ENCODE measurements at regions not wholly inside any gene's neighbourhood (a gene's known extent, or its start where the extent isn't known, plus 50 kb on each side); places are given as distances from the start of the nearest gene placed in this dataset.

DNA sequence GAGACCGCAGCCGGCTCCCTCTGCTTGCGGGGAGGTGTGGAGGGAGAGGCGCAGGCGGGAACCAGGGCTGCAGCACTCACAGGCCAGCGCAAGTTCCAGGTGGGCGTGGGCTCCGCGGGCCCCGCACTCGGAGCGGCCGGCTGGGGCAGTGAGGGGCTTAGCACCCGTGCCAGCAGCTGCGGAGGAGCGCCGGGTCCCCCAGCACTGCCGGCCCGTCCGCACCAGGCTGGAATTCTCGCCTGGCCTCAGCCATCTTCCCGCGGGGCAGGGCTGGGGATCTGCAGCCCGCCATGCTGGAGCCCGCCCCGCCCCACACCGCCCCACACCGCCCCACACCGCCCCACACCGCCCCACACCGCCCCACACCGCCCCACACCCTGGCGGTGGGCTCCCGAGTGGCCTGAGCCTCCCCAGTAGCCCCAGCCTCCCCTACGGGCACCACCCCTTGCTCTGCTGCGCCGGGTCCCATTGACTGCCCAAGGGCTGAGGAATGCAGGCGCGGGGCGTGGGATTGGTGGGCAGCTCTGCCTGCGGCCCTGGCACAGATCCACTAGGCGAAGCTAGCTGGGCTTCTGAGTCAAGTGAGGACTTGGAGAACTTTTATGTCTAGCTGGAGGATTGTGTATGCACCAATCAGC is 123.9 kb upstream of the MGAT5 start:
- DNase-seq = no peak

DNA sequence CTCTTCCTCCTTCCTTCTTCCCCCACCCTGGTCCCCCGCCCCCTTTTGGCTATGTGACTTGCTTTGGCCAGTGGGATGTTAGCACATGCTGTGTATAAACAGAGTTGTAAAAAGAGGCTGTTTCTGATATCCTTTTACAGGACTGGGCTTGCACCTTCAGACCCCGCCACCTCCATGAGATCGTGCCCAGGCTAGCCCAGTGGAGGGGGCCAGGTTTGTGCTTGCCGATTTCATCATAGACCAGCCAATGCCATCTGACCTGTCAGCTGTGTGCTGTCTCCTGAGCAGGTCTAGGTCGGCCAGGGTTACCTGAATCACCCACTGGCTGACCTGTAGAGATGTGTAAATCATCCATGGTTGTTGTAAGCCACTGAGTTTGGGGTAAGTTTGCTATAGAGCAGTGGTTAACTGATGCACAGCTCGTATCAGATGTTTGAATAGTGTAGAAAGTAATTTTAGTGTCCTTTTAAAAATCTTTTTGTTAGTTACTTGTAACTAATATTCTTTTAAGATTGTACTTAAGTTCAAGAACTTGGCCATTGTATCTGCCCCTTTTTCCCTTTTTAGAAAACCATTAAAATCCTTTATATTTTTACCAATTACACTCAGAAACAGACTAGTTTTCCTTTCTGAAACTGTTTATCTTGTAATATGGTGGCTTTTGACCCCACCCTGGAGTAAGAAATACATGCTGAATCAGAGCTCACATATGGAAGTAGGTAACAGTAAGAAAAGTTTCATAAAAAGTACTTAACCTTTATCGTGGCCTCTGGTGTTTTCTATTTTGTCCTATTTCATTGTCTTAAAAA is 122.0 kb upstream of the MGAT5 start:
- DNase-seq = no peak

DNA sequence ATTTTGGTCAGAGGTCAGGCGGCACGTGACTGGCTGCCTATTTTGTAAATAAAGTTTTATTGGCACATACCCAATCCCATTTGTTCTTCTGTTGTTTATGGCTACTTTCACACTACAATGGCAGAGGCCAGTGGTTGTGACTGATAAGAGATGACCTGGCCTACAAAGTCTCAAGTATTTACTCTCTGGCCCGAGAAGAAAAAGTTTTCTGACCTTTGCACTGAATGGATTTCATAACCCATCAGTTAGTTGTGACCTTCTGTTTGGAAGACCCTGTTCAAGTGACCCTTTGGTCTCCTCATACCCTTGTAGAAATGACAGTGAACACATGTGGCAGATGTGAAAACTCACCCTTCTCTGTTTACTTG is 121.4 kb upstream of the MGAT5 start:
- DNase-seq = no peak

DNA sequence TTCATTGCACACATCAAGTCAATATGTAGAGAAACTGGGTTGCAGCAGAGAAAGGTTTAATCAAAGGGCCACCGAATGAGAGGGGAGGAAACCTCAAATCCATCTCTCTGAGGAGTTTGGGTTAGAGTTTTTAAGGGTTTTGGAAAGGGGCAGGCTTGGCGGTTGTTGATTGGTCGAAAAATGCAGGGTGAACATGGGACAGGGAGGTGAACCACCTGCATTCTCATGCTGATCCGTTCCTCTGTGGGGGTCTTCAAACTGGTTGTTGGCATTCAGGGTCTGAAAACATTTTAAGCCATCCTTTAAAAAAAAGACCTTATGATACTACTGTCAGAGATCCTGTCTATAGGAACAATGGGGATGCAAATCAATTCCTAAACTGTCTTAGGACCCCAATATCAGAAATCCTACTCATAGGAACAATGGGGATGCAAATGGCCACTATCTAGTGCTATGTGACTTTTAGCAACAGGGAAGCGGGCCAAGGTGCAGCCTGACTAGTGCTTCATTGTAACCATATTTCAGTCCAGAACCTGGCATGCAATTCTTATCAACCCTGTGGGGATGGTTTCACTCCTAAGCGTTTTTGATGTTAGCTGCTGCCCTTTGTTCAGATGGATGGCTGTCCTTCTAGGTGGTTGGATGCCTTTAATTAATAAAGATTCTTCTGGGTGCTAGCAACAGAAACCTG is 120.1 kb upstream of the MGAT5 start:
- DNase-seq = no peak

DNA sequence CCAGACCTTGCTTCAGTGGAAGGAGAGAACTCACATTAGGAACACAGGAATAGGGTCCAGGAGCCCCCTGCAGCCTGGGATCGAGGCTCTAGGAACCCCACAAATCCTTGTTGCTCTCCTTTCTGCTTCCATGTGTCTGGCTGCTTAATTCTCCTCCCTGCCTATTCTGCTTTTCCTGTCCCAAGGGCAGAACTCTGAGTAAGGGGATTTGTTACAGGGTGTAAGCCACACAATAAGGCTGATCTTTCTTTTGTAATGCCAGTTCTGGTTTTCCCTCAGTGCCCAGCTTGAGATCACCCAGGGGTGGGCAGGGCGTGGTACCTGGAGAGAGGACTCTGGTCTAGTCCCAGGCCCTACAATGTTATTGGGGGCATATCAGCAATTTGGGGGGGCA is 119.6 kb upstream of the MGAT5 start:
- no peak for DNase-seq

DNA sequence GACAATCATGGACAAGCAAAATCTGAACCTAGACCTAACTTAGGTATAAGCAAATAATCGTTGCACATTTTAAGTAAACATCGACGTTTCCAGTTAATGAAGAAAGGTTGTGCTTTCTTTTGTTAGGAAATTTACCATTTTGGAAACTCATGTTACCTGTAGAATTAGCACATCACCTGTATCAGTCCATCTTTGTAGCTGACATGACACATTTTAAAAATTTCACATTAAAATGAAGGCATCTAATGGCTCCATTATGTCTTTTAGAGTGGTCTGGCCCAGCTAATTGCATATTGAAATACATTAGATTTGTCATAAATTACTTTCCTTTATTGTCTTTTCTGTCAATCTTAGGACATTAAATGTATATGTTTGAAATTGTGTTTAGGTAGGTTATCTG is 119.0 kb upstream of the MGAT5 start:
- DNase-seq = no peak

DNA sequence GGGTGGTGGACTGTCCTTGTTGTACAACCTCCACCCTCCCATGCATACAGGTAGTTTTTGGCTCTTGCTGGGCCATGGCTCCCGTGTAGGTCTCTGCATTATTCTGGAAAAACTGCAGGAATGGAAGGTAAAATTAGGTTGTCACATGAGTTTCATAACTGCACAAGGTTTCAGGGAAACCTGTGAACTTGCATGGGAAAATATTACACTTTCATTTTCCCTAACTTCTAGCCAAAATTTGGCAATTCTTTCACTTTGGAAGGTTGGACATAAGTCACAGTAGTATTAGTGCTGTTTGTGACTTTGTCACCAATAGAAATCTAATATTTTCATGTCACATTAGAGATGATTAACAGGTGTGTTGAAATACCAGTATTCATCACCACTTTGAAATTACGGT is 118.1 kb upstream of the MGAT5 start:
- DNase-seq = no peak

DNA sequence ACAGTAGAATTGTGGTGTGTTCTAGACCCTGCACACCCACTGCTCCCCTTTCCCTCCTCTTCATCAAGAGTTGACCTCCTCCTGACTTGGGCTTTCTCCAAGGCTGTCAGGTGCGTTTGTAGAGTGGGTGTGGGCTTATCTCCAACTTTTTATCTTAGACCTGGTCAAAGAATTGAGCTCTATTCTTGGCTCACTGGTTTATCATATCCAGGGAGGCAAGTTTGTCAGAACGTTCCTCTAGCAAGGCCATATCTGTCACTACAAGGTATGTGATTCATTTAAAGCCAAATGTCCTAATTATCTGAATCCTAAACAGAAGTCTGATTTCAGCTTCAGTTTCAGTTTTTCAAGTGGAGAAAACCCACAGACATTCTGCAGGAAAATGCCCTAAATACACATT is 117.1 kb upstream of the MGAT5 start:
- no peak for DNase-seq

DNA sequence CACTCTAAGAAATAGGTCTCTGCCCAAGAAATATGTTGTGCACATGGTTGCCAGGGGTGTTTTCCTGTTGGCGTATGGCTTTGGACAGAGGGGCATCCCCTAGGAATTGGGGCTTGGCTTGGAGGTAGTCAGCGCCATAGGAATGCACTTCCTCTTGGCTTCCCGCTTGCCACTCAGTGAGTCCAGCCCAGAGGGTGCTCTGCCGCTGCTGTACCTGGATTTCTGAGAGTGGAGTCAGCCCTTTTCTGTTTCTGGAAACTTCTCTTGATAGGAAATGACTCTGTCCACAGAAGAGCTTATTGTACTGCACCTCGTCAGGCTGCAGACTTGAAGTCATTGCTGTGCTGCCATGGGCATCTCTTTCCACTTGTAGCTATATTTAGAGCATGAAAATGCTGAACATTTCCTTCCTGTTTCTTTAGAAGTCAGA is 116.7 kb upstream of the MGAT5 start:
- DNase-seq = no peak

DNA sequence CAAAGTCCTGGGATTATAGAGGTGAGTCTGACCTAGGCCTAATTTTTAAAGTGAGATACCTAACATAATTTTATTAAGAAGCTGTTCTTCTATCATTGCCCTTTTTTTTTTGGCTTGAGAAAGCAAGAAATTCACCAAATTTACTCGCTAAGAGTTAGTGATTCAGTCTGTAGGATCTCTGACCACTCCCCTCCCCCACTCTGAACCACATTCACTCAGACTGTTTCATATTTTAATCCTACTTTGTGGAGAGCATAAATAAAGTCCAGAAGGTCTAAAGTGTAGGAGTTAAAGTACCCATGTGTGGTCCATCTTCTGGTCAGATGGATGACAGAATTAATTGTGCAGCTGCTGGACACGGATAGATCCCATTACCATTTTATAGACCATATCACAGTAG is 115.8 kb upstream of the MGAT5 start:
- no peak for DNase-seq

DNA sequence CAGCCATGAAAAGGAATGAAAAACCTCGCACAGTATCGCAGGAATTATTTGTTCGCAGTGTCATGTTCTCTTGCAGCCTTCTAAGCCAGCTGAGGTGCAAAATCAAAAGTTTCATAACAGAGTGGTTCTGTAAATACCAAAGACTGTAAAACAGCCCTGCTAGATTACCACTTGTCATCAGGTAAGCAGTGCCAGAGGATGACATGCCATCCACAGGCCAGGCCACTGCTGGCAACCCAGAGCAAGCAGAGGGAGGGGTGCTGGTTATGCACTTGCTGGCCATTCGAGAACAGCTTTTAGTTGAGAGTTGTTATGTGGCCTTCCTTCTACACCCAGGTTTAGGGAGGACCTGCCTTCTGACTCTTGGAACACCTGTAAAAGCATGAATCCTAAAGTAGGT is 114.3 kb upstream of the MGAT5 start:
- no peak for DNase-seq

DNA sequence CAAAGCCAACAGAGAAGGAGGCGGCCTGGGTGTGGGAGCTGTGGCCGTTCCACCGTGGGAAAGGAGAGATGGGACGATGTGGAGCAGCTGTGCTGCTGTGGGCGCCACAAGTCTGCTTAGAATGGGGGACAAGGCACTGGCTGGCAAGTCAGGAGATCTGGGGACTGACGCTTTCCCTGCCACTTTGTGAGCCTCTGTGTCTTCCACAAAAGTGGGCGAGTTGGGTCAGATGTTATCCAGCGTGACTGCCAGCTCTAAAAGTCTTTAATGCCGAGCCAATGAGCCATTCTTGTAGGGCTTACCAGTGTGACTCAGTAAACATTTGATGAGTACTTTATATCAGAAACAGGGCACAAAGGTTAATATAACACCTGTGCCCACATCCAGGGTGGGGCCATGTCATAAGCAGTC is 113.6 kb upstream of the MGAT5 start:
- no peak for DNase-seq

DNA sequence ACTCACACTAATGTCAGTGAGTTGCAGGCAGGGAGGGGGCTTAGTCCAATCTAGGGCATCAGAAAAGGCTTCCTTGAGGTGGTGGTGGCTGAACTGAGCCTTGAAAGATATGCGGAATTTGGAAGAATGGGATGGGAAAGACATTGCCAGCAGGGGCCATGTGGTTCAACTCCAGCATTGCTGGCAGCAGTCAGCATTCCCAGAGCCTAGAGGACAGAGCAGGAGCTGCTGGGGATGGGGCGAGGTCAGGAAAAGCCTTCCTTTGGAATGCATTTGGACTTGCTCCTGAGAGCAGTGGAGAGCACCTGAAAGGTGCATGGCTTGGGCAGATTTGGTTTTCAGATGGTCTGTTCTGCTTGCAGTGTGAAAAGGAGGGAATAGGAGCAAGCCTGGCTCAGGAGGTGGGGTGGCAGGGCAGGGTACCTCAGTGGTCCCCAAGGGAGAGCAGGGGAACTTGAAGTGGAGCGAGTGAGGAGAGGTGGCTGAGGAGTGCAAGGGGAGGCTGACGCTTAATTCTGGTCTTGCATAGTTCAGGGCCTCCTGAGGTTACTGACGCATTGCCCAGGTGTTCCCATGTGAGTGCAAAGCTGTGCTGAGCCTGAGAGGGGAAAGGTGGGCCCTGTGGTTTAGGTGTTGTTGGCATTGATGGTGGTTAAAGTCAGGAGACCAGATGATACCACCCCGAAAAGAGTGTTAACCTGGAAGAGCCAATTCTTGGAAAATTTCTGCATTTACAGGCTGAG is 112.1 kb upstream of the MGAT5 start:
- no peak for DNase-seq

DNA sequence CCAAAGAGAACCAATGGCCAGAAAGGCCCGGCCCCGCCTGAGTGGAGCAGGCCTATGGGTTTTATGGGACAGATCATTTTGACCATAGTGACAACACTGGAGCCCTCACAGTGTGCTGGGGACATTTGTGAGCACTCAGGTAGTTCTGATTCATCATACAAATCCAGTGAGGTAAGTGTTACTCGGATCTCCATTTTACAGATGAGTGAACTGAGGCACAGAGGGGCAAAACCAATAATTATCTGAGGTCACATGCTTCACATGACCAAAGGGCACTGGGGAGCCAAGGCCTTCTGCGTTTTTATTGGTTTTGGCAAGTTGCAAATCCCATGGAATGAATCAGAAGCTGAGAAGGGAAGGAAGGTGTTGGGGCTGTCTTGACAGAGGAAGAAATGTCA is 111.5 kb upstream of the MGAT5 start:
- DNase-seq = no peak

DNA sequence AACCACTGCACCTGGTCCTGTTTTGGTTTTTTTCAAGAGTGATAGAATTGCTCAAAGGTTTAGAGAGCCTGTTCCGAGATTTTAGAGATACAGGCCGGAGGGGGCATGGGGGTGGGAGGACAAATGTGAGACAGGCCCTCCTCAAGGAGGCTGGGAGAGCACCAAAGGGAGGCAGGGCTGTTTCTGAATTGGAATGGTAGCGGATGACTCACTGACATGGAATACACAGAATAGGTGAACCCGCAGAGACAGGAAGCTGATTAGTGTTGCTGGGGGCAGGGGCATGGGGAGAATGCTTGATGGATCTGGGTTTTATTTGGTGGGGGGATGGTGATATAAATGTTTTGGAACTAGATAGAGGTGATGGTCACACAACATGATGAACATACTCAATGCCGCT is 111.0 kb upstream of the MGAT5 start:
- no peak for DNase-seq

DNA sequence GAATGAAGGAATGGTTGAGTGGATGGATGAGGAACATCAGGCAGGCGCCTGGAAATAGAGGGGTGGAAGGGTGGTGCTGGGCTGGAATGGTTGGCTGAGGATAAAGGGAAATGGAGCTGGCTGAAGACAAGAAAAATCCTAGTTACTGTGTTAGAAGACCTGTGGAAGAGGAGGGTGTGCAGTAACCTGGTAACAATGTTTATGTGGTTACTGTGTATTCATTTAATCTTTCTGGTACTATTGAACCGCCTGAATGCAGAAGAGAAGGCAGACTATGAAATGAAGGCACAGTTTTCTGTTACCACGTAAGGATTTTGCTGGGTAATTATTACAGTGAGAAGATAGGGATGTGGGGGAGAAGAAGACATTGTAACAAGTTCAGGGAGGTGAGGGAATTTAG is 110.3 kb upstream of the MGAT5 start:
- DNase-seq = no peak

DNA sequence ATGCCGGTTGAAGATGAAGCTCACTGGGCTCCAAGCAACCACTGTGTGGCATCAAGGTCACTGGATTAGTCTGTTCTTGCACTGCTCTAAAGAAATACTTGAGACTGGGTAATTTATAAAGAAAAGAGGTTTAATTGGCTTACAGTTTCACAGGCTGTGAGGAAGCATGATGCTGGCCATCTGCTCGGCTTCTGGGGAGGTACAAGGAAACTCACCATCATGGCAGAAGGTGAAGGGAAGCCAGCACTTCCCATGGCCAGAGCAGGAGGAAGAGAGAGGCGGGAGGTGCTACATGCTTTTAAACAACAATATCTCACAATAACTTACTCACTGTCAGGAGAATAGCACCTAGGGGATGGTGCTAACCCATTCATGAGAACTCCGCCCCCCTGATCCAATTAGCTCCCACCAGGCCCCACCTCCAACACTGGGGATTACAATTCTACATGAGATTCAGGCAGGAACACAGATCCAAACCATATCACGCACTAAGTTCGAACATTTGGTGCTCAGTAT is 109.7 kb upstream of the MGAT5 start:
- no peak for DNase-seq

DNA sequence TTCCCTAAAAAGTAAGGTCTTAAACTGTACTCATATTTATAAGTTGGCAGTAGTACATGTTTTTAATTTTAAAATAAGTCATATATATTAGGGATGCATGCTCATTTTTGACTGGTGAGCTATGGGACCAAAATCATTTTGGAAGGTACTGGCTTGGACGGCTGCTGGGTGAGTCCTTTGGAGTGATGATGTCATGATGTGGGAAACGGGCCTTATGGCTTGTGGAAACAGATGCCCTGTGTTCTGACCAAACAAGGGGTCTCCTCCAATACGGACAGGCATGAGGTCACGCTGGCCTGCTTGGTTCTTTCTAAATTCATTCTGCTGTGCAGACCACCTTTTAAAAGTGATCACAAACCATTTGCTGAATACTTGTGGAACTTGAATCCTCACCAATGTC is 109.2 kb upstream of the MGAT5 start:
- DNase-seq = no peak

DNA sequence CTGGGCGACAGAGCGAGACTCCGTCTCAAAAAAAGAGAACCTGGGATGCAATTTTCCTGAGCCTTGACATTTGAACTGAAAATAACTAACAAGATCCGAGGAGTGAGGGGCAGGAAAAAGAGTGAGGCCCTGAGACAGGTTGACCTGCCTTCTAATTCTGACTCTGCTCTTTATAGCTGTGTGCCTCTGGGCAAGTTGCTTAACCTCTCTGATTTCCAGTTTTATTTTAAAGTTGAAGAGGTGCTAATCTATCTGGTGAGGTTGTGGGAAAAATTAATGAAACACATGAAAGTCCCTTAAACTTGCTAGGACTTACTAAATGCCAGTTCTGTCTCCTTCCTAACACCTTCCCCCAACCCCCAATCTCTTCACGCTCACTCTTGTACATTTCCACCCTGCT is 108.4 kb upstream of the MGAT5 start:
- no peak for DNase-seq

DNA sequence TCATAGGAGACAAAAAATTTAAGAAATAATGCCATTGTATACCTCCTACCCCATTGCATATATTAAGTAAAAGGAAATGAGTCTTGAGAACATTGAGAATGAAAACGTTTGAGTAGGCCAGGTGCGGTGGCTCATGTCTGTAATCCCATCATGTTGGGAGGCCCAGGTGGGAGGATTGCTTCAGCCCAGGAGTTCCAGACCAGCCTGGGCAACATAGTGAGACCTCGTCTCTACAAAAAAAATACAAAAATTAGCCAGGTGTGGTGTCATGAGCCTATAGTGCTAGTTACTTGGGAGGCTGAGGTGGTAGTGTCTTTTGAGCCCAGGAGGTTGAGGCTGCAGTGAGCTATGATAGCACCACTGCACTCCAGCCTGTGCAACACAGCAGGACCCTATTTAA is 107.7 kb upstream of the MGAT5 start:
- DNase-seq = no peak

DNA sequence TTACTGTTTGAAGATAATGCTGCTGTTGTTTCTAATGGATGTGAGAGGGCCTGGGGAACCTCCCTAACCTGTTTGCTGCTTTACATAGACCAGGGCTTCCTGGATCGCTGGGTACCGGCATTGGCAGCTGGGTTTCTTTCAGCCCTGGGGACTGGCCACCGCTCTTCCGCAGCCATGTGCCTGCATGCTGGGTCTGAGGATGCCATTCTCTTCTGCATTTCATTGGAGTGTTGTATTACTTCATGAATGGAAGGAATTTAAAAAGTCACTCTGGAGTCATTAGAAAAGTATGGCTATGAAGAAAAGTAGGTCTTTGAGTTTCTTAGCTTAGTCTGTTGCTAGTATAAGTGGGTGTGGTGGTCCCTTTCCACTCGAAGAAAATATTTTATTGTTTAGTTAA is 107.3 kb upstream of the MGAT5 start:
- DNase-seq = no peak

DNA sequence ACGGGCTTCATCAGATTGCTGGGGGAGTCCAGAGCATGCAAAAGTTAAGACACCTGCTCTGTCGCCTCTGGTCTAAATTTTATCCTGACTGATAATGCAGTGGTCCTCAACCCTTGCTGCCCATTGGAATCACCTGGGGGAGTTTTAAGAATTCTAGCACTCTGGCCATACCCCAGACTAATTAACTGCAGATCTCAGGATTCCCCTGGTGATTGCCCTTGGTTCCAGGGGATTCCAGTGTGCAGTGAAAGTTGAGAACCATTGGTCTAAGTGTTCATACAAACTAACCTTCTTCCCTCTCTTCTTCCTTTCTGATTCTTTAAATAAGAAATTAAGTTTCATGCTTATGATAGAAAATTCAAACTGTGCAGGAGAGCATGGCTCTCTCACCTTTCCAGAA is 105.7 kb upstream of the MGAT5 start:
- DNase-seq = no peak

DNA sequence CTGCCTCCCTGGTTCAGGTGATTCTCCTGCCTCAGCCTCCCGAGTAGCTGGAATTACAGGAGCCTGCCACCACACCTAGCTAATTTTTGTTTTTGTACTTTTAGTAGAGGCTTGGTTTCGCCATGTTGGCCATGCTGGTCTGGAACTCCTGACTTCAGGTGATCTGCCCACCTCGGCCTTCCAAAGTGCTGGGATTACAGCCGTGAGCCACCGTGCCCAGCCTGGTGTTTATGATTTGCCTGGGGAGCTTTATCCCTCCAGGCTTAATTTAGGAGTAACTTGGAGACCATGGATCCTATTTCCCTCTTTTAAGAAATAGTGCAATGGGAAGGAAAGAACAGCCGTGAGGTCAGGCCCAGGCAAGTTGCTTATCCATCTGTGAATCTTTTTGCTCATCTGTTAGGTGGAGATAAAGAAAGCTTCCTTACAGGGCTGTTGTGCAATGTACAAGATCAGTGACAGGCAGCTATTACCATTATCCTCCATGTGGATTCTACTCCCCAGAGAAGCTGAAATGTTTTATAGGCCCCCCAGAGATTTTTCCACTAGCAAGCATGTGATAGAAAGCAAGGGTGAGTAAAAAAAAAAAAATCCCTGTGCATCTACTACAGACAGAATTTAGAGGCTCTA is 104.9 kb upstream of the MGAT5 start:
- no peak for DNase-seq
